GM19351 (cell line): ENCODE measurements at regions not wholly inside any gene's neighbourhood (a gene's known extent, or its start where the extent isn't known, plus 50 kb on each side); places are given as distances from the start of the nearest gene placed in this dataset.

Source experiments
- ATAC-seq: cut with Tn5 transposase; IDR thresholded peaks from one replicate; pipeline ENCODE4 v1.9.1; 2021; ENCODE audit warnings: mild to moderate bottlenecking, moderate library complexity; ENCODE audit not compliant: unreplicated experiment

- no peak for ATAC-seq
These were observed 1472.3 kb upstream of the CELF4 start for GRCh38 chr18:39037925-39038324.

GRCh38 chr18:39033312-39033711 lies 1467.7 kb upstream of the CELF4 start:
- no peak for ATAC-seq

DNA sequence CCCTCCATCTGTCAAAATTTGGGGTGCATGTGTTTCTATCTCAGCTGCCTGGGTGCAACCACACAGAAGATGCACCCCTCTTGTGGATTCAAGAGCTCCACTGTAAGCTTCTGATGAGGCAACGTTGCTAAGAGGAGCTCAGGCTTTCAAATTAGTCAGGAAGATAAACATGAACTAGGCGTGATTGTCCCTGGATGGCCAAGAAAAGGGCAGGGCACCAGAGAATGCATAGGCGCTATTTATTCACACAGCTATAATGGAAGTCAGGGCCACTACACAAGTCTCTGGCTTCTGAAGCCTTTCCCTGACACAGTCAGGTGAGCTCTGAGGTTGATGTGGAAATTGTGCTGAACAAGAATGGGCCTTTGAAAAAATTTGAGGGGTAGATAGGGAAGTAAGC lies 1466.0 kb upstream of the CELF4 start:
- ATAC-seq: no peak

DNA sequence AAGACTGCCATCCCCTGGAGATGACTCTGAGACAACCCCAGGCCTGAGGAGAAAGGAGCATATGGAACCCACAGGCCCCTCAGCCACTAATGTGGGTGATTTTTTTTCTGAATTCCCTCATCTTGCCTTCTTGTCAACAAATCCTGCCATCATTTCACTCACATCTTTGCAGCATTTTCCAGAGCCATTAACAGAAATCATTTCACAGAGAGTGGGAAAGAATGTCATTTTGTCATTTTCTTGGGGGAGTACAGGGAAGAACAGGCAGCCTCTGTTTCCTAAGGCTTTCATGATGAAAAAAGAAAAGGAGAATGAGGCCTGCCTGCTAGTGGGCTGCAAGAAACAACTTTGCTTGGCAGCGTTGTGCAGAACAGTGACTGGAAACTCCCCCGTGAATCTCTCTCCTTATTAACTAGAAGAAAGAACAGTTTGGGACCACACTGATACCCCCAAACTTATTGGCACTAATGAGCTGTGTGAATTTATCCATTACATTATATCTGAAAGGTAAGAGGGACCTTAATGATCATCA lies 1464.6 kb upstream of the CELF4 start:
- no peak for ATAC-seq

- no peak for ATAC-seq
These were observed 1459.9 kb upstream of the CELF4 start for GRCh38 chr18:39025531-39025930.

- no peak for ATAC-seq
These were observed 1454.4 kb upstream of the CELF4 start for GRCh38 chr18:39019989-39020388.

- ATAC-seq: no peak
These were observed 1441.7 kb upstream of the CELF4 start for GRCh38 chr18:39007031-39007902.

DNA sequence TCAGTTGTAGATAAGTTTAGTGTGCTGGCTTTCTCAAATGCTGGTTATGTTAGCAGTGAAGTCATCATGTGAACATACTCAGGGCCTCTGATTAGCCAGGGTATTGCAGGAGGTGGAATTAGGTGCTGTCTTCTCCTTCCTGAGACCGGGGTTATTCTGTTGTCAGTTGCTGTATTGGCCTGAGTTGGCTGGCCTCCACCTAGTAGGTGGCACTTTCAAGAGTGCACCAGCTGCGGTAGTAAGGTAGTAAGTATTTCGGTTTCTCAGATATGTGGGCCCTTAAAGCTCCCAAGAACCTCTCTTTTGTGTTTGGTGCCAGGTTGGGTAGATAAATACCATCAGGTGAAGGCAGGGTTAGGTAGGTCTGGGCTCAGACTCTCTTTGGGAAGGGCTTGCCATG lies 1430.5 kb upstream of the CELF4 start:
- ATAC-seq: no peak

DNA sequence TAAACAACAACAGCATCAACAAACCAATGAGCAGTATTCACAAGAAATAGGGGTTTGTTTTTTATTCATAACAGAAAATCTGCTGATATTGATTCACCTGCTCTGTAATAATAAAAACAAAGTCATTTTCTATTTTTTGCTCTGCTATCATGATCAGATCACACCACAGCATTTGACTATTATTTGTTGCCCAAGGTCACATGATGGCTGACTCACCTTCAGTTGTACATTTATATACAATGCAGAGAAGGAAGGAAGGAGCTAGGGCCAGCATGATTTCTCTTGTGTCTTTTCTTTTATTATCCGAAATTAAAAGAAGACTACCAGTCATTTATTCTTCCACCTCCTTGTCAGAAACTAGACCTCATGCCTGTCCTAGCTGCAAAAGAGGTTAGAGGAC lies 1427.7 kb upstream of the CELF4 start:
- no peak for ATAC-seq

DNA sequence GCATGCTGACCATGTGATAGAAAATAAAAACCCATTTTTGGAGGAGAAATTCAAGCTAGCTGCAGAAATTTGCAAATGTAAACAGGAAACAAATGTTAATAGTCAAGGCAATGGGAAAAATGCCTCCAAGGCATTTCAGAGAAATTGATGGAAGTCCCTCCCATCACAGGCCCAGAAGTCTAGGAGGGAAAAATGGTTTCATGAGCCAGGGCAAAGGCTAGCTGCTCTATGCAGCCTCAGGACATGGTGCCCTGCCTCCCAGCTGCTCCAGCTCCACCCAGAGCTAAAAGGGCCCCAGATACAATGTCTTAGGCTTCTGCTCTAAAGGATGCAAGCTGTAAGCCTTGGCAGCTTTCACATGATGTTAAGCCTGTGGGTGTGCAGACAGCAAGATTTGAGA lies 1419.4 kb upstream of the CELF4 start:
- no peak for ATAC-seq

DNA sequence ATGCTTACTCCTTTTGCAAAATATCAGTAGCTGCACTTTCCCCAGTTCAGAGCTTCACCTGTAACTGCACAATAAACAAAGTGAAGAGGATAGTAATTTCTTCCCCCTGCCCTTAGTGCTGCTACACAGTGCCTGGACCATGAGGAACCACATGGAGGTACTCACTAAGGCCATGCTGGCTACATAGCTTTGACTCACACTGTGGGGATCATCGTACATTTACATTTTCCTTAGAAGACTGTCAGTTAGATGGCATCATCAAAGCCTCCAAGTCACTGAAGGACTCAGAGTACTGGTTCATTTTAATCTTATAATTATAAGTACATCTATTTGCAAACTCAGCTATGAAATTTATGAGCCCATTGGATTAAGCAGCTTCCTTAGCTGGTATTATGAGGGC lies 1416.5 kb upstream of the CELF4 start:
- no peak for ATAC-seq

GRCh38 chr18:38981389-38981788 lies 1415.8 kb upstream of the CELF4 start:
- no peak for ATAC-seq

- no peak for ATAC-seq
These were observed 1414.8 kb upstream of the CELF4 start for GRCh38 chr18:38980420-38980819.

DNA sequence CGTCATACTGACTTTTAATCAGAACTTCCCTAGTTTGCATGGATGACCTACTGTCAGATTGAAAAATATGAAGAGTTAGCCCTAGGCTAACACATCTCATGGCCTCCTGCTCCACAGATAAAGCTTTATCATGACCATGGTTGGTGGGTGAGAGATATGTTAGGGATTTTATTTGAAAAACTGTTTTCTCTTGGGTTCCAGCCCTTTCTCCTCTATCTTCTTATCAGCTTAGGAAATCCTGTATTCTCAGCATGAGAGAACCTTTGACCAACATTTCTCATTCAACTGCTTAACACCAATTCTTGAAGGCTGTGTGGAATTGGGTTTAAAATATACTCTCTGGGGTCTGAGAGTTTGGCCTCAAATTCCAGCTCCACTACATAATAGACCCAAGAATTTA lies 1407.0 kb upstream of the CELF4 start:
- no peak for ATAC-seq

- ATAC-seq: no peak
These were observed 1406.3 kb upstream of the CELF4 start for GRCh38 chr18:38971881-38972280.

GRCh38 chr18:38966841-38967240 lies 1401.2 kb upstream of the CELF4 start:
- no peak for ATAC-seq

DNA sequence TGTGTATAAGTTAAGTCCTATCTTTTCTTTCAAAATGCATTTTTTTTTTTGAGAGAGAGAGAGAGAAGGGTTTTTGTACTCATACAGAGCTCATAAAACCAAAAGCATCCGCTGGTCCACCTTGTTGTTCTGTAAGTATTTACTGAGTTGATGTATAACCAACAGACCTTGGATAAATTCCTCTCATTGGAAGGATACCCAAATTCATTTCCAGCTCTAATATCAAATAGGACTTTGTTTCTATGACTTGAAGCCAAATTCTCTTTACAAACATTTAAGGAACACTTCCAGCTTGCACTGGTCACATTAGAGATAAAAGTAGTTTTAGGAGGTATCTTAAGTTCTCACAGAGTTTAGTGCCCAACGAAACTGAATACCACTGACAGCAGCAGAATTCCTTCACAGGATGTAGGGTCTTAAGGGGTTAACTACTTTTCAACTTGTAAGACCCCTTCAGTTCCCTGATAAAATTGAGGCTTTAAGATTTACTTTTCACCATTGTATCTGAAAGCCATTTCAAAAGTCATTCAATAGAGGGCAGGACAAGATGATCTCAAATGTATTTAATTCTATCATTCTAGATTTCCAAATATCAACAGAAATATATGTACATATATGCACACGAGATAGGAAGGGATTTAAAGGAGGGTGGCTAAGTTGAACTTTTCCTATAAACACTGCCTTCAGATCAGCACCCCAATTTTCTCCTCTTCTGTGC lies 1398.5 kb upstream of the CELF4 start:
- ATAC-seq: no peak

DNA sequence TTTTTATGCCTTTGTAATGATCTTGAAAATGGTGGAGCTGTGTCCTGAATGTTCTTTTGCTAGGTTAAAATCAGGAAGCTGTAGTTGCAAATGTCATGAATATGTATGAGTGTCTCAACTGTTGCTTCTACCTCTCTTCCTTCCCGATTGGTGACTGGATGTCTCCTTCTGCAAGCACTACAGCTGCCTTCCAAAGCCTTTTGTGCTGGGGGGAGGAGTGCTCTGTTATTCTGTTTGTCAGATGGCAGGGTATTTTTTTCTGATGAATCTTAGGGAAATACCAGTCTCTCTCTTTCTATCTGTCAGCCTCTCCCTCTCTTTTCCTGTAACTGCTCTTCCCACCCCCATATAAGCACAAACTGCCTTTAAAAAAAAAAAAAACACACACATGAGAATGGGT lies 1396.3 kb upstream of the CELF4 start:
- ATAC-seq: no peak

- ATAC-seq: no peak
These were observed 1392.1 kb upstream of the CELF4 start for GRCh38 chr18:38957736-38958135.

DNA sequence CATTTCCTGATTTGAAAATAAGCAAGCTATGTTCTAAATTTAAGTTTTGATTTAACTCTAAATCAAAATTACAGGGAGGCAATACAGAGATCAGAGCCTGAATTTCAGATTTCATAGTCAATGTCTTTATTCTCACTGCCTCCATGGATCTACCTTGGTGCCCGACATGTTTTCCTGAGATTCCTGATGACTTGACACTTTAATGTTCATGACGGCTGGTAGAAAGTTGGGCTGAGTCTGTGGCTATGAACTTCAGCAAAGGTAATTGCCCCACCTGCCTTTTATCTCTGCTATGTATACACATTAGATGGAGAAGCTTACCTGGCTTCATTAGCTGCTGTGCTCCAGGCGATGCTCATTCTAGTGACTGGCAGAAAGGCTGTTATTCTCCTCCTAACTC lies 1390.5 kb upstream of the CELF4 start:
- no peak for ATAC-seq

DNA sequence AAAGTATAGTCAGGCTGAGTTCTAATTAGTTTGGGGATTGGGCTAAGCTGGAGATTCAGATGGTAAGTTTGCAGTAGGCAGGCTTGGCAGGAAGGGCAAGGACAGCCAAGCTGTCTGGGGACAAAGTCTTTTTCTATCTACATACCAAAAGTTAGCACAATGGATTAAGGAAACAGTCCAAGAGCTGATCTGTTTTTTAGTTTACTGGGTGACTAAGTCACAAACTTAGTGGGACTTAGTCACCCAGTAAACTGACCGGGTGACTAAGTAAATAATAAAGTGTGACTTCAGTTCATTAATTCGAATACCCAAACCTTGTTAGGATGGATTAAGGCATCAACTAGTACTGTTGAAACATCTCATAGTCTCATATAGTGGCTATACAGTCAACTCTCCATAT lies 1386.0 kb upstream of the CELF4 start:
- ATAC-seq: no peak

GRCh38 chr18:38948436-38948835 lies 1382.8 kb upstream of the CELF4 start:
- no peak for ATAC-seq
